ENCODE measurements at regions not wholly inside any gene's neighbourhood (a gene's known extent, or its start where the extent isn't known, plus 50 kb on each side); places are given as distances from the start of the nearest gene placed in this dataset.

DNA sequence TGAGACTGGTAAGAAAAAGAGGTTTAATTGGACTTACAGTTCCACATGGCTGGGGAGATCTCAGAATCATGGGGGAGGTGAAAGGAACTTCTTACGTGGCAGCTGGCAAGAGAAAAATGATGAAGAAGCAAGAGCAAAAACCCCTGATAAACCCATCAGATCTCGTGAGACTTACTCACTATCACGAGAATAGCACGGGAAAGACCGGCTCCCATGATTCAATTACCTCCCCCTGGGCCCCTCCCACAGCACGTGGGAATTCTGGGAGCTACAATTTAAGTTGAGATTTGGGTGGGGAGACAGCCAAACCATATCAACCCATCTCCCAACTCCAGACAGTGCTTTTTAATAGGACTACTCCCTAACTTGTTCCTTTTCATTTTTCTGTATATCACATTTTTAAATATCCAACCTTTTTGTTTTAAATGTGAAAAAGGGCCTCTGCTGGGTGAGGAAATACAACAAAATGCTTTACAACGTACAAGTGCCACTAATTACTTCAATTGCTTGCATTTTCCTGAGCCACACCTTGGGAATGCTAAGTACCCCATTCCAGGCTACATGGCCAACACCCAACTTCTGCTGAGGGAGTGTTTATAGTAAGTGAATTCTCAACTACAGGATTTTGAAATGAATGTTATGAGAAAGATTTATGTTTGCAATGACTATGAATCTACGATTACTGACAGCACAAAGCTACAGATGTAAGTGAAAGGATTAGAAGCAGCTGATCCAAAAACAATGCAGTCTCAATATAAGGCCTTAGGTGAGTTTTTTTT lies 294.1 kb upstream of the CD180 start:
- H3K79me2 ChIP-seq (ENCODE audit: insufficient read depth): no peaks in the 10 kb centered on the region
- CTCF ChIA-PET: no interaction called here
- TF ChIP-seq, protein P1, sequence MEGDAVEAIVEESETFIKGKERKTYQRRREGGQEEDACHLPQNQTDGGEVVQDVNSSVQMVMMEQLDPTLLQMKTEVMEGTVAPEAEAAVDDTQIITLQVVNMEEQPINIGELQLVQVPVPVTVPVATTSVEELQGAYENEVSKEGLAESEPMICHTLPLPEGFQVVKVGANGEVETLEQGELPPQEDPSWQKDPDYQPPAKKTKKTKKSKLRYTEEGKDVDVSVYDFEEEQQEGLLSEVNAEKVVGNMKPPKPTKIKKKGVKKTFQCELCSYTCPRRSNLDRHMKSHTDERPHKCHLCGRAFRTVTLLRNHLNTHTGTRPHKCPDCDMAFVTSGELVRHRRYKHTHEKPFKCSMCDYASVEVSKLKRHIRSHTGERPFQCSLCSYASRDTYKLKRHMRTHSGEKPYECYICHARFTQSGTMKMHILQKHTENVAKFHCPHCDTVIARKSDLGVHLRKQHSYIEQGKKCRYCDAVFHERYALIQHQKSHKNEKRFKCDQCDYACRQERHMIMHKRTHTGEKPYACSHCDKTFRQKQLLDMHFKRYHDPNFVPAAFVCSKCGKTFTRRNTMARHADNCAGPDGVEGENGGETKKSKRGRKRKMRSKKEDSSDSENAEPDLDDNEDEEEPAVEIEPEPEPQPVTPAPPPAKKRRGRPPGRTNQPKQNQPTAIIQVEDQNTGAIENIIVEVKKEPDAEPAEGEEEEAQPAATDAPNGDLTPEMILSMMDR (IDR thresholded peaks at IDR 0.05): no peak
- TF ChIP-seq MXI1 (IDR thresholded peaks at IDR 0.05; ENCODE audit: low read depth, low read length) (no peak), FOXM1 (IDR thresholded peaks at IDR 0.05; ENCODE audit: low read depth) (no peak), CHD2 (IDR thresholded peaks at IDR 0.05; ENCODE audit: low read length, partially characterized antibody) (no peak)
- TF ChIP-seq, protein P2, sequence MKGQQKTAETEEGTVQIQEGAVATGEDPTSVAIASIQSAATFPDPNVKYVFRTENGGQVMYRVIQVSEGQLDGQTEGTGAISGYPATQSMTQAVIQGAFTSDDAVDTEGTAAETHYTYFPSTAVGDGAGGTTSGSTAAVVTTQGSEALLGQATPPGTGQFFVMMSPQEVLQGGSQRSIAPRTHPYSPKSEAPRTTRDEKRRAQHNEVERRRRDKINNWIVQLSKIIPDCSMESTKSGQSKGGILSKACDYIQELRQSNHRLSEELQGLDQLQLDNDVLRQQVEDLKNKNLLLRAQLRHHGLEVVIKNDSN (IDR thresholded peaks at IDR 0.05; ENCODE audit: borderline replicate concordance, low read depth): no peak
- TF ChIP-seq, protein P3, sequence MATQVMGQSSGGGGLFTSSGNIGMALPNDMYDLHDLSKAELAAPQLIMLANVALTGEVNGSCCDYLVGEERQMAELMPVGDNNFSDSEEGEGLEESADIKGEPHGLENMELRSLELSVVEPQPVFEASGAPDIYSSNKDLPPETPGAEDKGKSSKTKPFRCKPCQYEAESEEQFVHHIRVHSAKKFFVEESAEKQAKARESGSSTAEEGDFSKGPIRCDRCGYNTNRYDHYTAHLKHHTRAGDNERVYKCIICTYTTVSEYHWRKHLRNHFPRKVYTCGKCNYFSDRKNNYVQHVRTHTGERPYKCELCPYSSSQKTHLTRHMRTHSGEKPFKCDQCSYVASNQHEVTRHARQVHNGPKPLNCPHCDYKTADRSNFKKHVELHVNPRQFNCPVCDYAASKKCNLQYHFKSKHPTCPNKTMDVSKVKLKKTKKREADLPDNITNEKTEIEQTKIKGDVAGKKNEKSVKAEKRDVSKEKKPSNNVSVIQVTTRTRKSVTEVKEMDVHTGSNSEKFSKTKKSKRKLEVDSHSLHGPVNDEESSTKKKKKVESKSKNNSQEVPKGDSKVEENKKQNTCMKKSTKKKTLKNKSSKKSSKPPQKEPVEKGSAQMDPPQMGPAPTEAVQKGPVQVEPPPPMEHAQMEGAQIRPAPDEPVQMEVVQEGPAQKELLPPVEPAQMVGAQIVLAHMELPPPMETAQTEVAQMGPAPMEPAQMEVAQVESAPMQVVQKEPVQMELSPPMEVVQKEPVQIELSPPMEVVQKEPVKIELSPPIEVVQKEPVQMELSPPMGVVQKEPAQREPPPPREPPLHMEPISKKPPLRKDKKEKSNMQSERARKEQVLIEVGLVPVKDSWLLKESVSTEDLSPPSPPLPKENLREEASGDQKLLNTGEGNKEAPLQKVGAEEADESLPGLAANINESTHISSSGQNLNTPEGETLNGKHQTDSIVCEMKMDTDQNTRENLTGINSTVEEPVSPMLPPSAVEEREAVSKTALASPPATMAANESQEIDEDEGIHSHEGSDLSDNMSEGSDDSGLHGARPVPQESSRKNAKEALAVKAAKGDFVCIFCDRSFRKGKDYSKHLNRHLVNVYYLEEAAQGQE (IDR thresholded peaks at IDR 0.05; ENCODE audit: low read depth, low read length): no peak
- 53% methylated on average over 8 of the region's 8 CpGs for WGBS (ENCODE audit: low lambda C conversion rate)
- H3K4me1 ChIP-seq (ENCODE audit: control insufficient read depth in 1 of 2, insufficient read depth in 2 of 2, low read depth in 1 of 2, low read length in 1 of 2): no peaks in the 10 kb centered on the region; a peak in 1 of 4 replicates
- H3K27ac ChIP-seq (ENCODE audit: low read depth in 2 of 2, low read length in 1 of 2): no peak overlapping the region
- H3K9me3 ChIP-seq: no peaks in the 10 kb centered on the region
- no peak overlapping the region for H3K4me2 ChIP-seq
- POLR2A ChIA-PET: no interaction called here
- H2AFZ ChIP-seq (ENCODE audit: low read depth): no peak overlapping the region
- no peaks in the 10 kb centered on the region for H3K9me2 ChIP-seq
- no peaks in the 10 kb centered on the region for H3F3A ChIP-seq (replicated peaks; ENCODE audit: insufficient read depth)
- H3K27me3 ChIP-seq (ENCODE audit: insufficient read depth): no peaks in the 10 kb centered on the region
- no peaks in the 10 kb centered on the region for H3K36me3 ChIP-seq (replicated peaks in 1 of 2; ENCODE audit: control insufficient read depth in 1 of 2, insufficient read depth in 2 of 2, low read length in 1 of 2)
- no peak overlapping the region for H3K9ac ChIP-seq
- no peak for DNase-seq
- H3K4me3 ChIP-seq (ENCODE audit: low read depth in 2 of 2, low read length in 1 of 2): no peak overlapping the region
- H4K20me1 ChIP-seq (ENCODE audit: insufficient read depth): no peaks in the 10 kb centered on the region

DNA sequence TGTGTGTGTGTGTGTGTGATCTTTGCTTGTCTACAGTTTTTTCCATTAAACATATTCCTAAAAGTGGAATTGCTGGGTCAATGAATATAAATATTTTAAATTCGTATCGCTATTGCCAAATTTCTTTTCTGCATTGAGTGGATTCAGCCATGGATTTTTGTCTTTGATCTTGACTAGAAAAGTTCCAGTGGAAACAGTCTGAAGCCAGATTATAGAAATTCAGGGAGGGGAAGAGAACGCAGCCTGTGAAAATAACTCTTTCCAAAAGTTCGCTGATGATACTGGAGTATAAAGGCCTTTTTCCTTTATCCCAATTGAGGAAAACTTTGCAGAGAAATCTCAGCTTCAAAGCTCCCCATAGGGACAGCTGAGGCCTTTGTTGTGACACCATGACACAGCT lies 292.3 kb upstream of the CD180 start:
- ChIA-PET CTCF (no interaction called here), POLR2A (no interaction called here)
- DNase-seq: no peak
- H4K20me1 ChIP-seq (ENCODE audit: insufficient read depth): no peaks in the 10 kb centered on the region
- no peak overlapping the region for H3K4me3 ChIP-seq (ENCODE audit: low read depth in 2 of 2, low read length in 1 of 2)
- H3K9me2 ChIP-seq: no peaks in the 10 kb centered on the region
- no peaks in the 10 kb centered on the region for H3F3A ChIP-seq (replicated peaks; ENCODE audit: insufficient read depth)
- no peaks in the 10 kb centered on the region; a peak in 1 of 4 replicates for H3K4me1 ChIP-seq (ENCODE audit: control insufficient read depth in 1 of 2, insufficient read depth in 2 of 2, low read depth in 1 of 2, low read length in 1 of 2)
- WGBS (ENCODE audit: low lambda C conversion rate): 58% methylated on average over 4 of the region's 4 CpGs
- no peak overlapping the region for H3K27ac ChIP-seq (ENCODE audit: low read depth in 2 of 2, low read length in 1 of 2)
- H3K36me3 ChIP-seq (replicated peaks in 1 of 2; ENCODE audit: control insufficient read depth in 1 of 2, insufficient read depth in 2 of 2, low read length in 1 of 2): no peaks in the 10 kb centered on the region
- no peak overlapping the region for H3K9ac ChIP-seq
- H3K9me3 ChIP-seq: no peaks in the 10 kb centered on the region
- H2AFZ ChIP-seq (ENCODE audit: low read depth): no peak overlapping the region
- H3K4me2 ChIP-seq: no peak overlapping the region
- no peaks in the 10 kb centered on the region for H3K79me2 ChIP-seq (ENCODE audit: insufficient read depth)
- H3K27me3 ChIP-seq (ENCODE audit: insufficient read depth): no peaks in the 10 kb centered on the region
- no peak for TF ChIP-seq RFX5 (IDR thresholded peaks at IDR 0.05; ENCODE audit: low read length)
- TF ChIP-seq POLR2AphosphoS5 (IDR thresholded peaks at IDR 0.05; ENCODE audit: low read depth, low read length): no peak
- TF ChIP-seq RXRA (IDR thresholded peaks at IDR 0.05; ENCODE audit: borderline replicate concordance, low read depth): no peak
- no peak for TF ChIP-seq FOSL2 (IDR thresholded peaks at IDR 0.05; ENCODE audit: borderline replicate concordance, low read depth)
- no peak for TF ChIP-seq TCF12 (IDR thresholded peaks at IDR 0.05)
- TF ChIP-seq, protein P2 (IDR thresholded peaks at IDR 0.05; ENCODE audit: borderline replicate concordance, low read depth): no peak
- TF ChIP-seq EZH2phosphoT487 (IDR thresholded peaks at IDR 0.05; ENCODE audit: borderline replicate concordance, low read depth): no peak
- no peak for TF ChIP-seq FOXM1 (IDR thresholded peaks at IDR 0.05; ENCODE audit: low read depth)
- TF ChIP-seq, protein P4, sequence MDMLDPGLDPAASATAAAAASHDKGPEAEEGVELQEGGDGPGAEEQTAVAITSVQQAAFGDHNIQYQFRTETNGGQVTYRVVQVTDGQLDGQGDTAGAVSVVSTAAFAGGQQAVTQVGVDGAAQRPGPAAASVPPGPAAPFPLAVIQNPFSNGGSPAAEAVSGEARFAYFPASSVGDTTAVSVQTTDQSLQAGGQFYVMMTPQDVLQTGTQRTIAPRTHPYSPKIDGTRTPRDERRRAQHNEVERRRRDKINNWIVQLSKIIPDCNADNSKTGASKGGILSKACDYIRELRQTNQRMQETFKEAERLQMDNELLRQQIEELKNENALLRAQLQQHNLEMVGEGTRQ (IDR thresholded peaks at IDR 0.05; ENCODE audit: borderline replicate concordance, low read depth, low read length): no peak
- TF ChIP-seq, protein P5, sequence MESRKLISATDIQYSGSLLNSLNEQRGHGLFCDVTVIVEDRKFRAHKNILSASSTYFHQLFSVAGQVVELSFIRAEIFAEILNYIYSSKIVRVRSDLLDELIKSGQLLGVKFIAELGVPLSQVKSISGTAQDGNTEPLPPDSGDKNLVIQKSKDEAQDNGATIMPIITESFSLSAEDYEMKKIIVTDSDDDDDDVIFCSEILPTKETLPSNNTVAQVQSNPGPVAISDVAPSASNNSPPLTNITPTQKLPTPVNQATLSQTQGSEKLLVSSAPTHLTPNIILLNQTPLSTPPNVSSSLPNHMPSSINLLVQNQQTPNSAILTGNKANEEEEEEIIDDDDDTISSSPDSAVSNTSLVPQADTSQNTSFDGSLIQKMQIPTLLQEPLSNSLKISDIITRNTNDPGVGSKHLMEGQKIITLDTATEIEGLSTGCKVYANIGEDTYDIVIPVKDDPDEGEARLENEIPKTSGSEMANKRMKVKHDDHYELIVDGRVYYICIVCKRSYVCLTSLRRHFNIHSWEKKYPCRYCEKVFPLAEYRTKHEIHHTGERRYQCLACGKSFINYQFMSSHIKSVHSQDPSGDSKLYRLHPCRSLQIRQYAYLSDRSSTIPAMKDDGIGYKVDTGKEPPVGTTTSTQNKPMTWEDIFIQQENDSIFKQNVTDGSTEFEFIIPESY (IDR thresholded peaks at IDR 0.05; ENCODE audit: borderline replicate concordance, low read depth): no peak
- no peak for TF ChIP-seq MXI1 (IDR thresholded peaks at IDR 0.05; ENCODE audit: low read depth, low read length)
- no peak for TF ChIP-seq GABPA (IDR thresholded peaks at IDR 0.05; ENCODE audit: low read depth)
- no peak for TF ChIP-seq YY1 (IDR thresholded peaks at IDR 0.05; ENCODE audit: low read depth)
